T-helper 9 cell (primary cell): ENCODE measurements at regions not wholly inside any gene's neighbourhood (a gene's known extent, or its start where the extent isn't known, plus 50 kb on each side); places are given as distances from the start of the nearest gene placed in this dataset.
"Not testable (repeated sequence)": the region's sequence is repeated elsewhere in the genome, so short reads cannot be mapped to it uniquely, and the experiment has no call there.

Source experiments
- DNase-seq: peaks from one replicate; pipeline ENCODE4 v3.0.0-alpha.2; 2020

DNA sequence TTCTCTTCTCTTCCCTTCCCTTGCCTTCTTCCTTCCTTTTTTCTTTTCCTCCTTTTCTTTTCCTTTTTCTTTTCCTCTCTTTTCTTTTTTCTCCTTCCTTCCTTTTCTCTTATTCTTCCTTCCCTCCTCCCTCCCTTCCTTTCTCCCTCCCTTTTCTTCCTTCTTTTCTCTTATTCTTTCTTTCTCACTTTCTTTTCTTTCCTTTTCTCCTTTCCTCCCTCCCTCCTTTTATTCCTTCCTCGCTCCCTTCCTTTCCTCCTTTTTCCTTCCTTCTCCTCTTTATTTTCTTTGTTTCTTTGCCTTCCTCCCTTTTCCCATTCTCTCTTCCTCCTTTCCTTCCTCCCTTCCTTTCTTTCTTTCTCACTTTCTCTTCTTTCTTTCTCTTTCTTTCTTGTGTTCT lies 146.1 kb downstream of the ZNF92 start:
- DNase-seq = not testable (repeated sequence)

- not testable (repeated sequence) for DNase-seq
These were observed 172.0 kb downstream of the ZNF92 start for GRCh38 chr7:65545465-65546161.

- not testable (repeated sequence) for DNase-seq
These were observed 176.2 kb downstream of the ZNF92 start for GRCh38 chr7:65549589-65550443.

- not testable (repeated sequence) for DNase-seq
These were observed 176.8 kb downstream of the ZNF92 start for GRCh38 chr7:65550444-65550809.

- DNase-seq = not testable (repeated sequence)
These were observed 177.4 kb downstream of the ZNF92 start for GRCh38 chr7:65551042-65551441.

GRCh38 chr7:65554553-65555476 lies 181.2 kb downstream of the ZNF92 start:
- not testable (repeated sequence) for DNase-seq

DNA sequence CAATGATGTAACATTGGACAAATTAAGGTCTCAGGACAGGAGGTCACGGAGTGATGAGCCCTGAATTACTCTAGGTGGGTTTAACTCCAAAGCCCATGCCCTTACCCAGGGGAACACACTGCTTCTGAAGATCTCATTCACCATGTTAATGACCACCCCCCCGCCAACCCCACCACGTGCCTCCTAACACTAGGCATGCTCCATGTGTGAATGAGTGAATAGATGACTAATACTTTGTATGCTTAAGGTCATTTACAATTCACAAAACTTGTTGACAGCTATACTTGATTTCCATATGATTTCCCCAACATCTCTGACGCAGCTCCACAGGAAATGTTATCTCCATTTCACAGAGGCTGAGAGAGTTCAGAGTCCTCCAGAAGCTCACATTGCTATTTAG lies 184.9 kb downstream of the ZNF92 start:
- not testable (repeated sequence) for DNase-seq

DNA sequence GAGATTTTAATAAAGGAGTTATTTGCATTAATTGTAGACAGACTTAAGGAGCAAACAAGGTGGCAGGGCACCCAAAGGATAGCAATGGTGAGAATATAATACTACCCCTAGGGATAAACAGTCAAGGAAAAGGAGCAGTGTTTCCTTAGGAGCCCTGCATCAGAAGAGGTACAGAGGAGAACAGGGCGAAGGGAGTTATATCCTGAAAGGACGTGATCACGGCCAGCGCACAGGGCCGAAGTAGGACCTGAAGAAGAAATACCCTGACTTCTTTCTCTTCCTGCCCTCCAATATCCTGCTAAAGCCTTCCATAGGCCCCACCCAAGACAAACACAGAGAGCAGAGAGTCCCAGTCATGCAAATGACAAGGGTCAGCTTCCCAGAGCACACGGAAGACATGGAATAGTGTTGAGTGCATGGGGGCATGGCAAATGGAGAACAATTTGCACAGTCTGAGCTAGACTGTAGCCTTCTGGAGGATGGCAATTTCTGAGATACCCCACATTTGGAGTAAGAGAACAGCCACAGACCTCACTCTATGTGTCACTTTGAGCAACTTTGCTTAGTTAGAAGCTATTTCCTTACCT lies 188.2 kb downstream of the ZNF92 start:
- DNase-seq = not testable (repeated sequence)

GRCh38 chr7:65562522-65562921 lies 188.9 kb downstream of the ZNF92 start:
- DNase-seq = not testable (repeated sequence)

GRCh38 chr7:65563333-65563732 lies 189.7 kb downstream of the ZNF92 start:
- DNase-seq = not testable (repeated sequence)

- not testable (repeated sequence) for DNase-seq
These were observed 194.6 kb downstream of the ZNF92 start for GRCh38 chr7:65568226-65568625.

- not testable (repeated sequence) for DNase-seq
These were observed 197.3 kb downstream of the ZNF92 start for GRCh38 chr7:65570990-65571389.

DNA sequence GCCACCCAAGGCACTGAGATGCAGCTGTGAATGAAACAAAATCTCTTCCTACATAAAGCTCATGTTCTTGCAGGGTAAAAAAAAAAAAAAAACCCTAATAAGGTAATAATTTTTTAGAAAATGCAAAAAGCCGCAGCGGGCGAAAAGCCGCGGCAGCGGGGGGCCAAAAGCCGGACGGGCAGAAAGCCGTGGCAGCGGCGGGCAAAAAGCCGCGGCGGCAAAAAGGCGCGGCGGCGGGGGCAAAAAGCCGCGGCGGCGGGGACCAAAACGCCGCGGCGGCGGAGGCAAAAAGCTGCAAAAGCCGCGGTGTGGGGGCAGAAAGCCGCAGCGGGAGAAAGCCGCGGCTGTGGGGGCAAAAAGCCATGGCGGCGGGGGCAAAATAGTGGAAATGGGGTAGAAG lies 198.9 kb downstream of the ZNF92 start:
- not testable (repeated sequence) for DNase-seq

GRCh38 chr7:65576370-65576769 lies 202.7 kb downstream of the ZNF92 start:
- DNase-seq = not testable (repeated sequence)

DNA sequence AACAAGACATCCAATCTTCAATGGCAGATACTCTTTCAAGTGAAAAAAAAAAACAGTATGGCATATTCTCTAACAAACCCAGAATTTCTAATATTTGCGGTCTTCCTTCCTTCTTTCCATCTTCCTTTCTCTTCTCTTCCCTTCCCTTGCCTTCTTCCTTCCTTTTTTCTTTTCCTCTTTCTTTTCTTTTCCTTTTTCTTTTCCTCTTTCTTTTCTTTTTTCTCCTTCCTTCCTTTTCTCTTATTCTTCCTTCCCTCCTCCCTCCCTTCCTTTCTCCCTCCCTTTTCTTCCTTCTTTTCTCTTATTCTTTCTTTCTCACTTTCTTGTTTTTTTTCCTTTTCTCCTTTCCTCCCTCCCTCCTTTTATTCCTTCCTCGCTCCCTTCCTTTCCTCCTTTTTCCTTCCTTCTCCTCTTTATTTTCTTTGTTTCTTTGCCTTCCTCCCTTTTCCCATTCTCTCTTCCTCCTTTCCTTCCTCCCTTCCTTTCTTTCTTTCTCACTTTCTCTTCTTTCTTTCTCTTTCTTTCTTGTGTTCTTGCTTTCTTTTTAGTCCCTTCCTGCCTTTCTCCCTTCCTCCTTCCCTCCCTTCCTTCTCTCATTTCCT lies 209.0 kb downstream of the ZNF92 start:
- DNase-seq = not testable (repeated sequence)

DNA sequence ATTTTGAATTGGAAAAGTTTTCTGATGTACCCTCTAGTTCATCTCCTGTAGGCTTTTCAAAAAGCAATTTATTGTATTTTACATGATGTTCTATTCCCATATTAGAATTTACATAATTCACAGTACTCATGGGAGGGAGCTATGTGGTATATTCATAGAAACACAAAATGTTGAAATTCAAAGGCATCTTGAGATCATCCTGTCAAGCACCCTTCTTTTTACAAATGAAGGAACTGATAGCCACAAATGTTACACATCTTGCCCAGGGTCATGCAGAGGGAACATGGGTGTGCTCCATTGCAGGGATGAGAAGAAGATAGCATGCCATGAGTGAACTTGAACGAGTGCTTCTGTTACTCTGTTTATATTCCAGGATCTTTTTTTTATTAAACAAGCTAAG lies 228.8 kb downstream of the ZNF92 start:
- DNase-seq = not testable (repeated sequence)

DNA sequence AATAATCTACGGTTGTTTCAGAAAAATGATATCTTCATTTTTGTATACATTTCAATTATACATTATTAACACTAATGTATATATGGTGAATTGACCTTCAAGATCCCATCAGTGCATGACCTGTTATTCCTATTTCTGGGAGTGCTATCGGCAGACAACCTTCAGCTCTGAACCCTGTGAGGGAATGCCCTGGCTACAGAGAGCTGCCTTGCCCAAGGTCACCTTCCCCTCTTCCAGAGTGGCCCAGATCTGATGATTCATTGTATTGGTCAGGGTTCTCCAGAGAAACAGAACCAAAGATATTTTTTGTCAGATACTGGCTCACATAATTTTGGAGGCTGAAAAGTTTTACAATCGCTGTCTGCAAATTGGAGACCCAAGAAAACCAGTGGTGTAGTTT lies 235.5 kb downstream of the ZNF92 start:
- no peak for DNase-seq

- DNase-seq = not testable (repeated sequence)
These were observed 240.1 kb downstream of the ZNF92 start for GRCh38 chr7:65613644-65614289.

DNA sequence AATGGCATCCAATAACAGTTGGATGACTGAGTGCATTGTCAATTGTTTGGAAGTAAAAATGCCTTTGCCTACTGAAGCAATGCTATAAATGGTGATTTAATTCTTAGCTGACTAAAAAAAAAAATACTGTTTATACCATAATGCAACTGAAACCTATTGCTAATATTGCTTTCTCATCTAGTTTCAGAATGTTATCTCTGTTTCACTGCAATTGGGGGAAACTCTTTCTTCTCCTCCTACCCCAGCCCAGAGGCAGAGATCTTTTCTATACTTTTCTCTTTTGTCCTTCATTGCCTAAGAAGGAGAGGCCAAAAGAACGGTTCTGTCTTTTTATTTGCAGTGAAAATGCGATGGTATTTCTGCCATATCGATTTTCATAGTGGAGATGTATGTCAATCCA lies 242.5 kb downstream of the ZNF92 start:
- DNase-seq = not testable (repeated sequence)

DNA sequence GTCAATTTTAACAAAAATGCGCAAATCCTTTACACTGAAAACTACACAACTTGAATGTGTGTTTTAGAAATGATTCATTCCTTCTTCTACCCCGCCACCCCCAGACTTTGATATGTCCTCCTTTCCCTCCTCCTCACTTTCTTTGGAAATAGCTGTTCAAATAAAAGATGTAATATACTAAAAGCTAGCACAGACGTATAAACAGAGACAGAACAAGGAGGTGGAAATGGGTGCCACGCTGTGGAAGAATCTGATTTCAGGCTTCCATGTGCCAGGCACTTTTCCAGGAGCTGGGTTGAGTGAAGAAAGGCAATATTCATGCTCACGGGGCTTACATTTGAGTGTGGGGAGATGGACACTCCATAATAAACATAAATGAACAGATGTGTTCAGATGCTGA lies 246.6 kb downstream of the ZNF92 start:
- not testable (repeated sequence) for DNase-seq

GRCh38 chr7:65621580-65622201 lies 248.0 kb downstream of the ZNF92 start:
- peak; percentile 45 for DNase-seq
